Gastrocnemius medialis (tissue), 4 donors: ENCODE measurements at regions not wholly inside any gene's neighbourhood (a gene's known extent, or its start where the extent isn't known, plus 50 kb on each side); places are given as distances from the start of the nearest gene placed in this dataset.

Experiments used
- ATAC-seq, 2 donors: fragments of 150-250 bp; one replicate each; pipeline ENCODE4 v1.9.1; 2016
- DNase-seq, 2 donors: peaks; one replicate each; pipeline ENCODE4 v3.0.0-alpha.2; 2019
- H3K27ac ChIP-seq, 4 donors: fragments of 200-600 bp; sonication (generic); 1 replicate in 1 of 4; 2 replicates in 3 of 4; pipeline ENCODE4 v1.5.1; 2016 to 2018; ENCODE audit warnings: mild to moderate bottlenecking in 2 of 4, moderate library complexity in 1 of 4
- H3K27me3 ChIP-seq, 3 donors: fragments of 200-600 bp; sonication (generic) in 2 of 3; 1 replicate in 1 of 3; 2 replicates in 2 of 3; pipeline versions ENCODE4 v1.5.1 to v1.6.0; 2016 to 2019; ENCODE audit warnings: mild to moderate bottlenecking in 1 of 3, moderate library complexity in 1 of 3
- H3K36me3 ChIP-seq, 2 donors: fragments of 200-600 bp; sonication (generic) in 1 of 2; one replicate each; pipeline ENCODE4 v1.5.1; 2017 to 2018
- H3K4me1 ChIP-seq, 2 donors: fragments of 200-600 bp; sonication (generic) in 1 of 2; one replicate each; pipeline ENCODE4 v1.5.1; 2016 to 2017; ENCODE audit warnings: mild to moderate bottlenecking in 2 of 2
- H3K4me3 ChIP-seq, 4 donors: fragments of 200-600 bp; sonication (generic) in 3 of 4; 1 replicate in 1 of 4; 2 replicates in 3 of 4; pipeline ENCODE4 v1.5.1; 2016 to 2019; ENCODE audit warnings: mild to moderate bottlenecking in 2 of 4
- H3K9me3 ChIP-seq, 3 donors: fragments of 200-600 bp; sonication (generic) in 2 of 3; 1 replicate in 1 of 3; 2 replicates in 2 of 3; pipeline ENCODE4 v1.5.1; 2016 to 2019
- CTCF ChIP-seq, 5 experiments: fragments of 450-650 bp in 3 of 5; fragments of 200-600 bp in 2 of 5; sonication (generic) in 2 of 5; IDR thresholded peaks in 4 of 5; conservative IDR thresholded peaks in 1 of 5; 1 replicate in 4 of 5; 2 replicates in 1 of 5; pipeline ENCODE4 v1.5.1; 2016 to 2019; ENCODE audit warnings: antibody characterized with exemption in 5 of 5, mild to moderate bottlenecking in 3 of 5, moderate library complexity in 3 of 5
- POLR2A ChIP-seq, 2 donors: fragments of 450-650 bp; IDR thresholded peaks; one replicate each; pipeline ENCODE4 v1.6.1; 2017; ENCODE audit warnings: antibody characterized with exemption in 2 of 2, mild to moderate bottlenecking in 2 of 2, moderate library complexity in 2 of 2
- in situ Hi-C, 4 donors: fragments of 200-750 bp; cut with MboI; loops; one replicate each; pipeline versions ENCODE4 v1.15.0 to v1.8.0; 2017; ENCODE audit warnings: low sequenced_read_pairs in 4 of 4
- intact Hi-C: fragments of 100-400 bp; cut with DNase I; formaldehyde crosslinking; loops from one replicate; pipeline ENCODE4 v1.15.1; 2023; ENCODE audit warnings: low total_unique reads

- Histone ChIP-seq H3K27me3 (no peaks in the 10 kb centered on the region), H3K4me1 (no peaks in the 10 kb centered on the region), H3K9me3 (no peaks in the 10 kb centered on the region), H3K27ac (no peak overlapping the region), H3K4me3 (no peak overlapping the region), H3K36me3 (no peaks in the 10 kb centered on the region)
- intact Hi-C loops (no loop called here), in situ Hi-C loops (no loop called here)
- DNase-seq, result no peak
- no peak for ATAC-seq
- TF ChIP-seq CTCF (IDR thresholded peaks at IDR 0.05 in 4 of 5, conservative IDR thresholded peaks at IDR 0.05 in 1 of 5), result no peak
- no peak for TF ChIP-seq POLR2A (IDR thresholded peaks at IDR 0.05)
Observed at GRCh38 chr7:92932450-92932849, 96.1 kb upstream of the CDK6 start.

GRCh38 chr7:92930404-92930803 lies 94.0 kb upstream of the CDK6 start:
- H3K36me3 ChIP-seq, result no peaks in the 10 kb centered on the region
- in situ Hi-C loops, result no loop called here
- no peak for TF ChIP-seq POLR2A (IDR thresholded peaks at IDR 0.05)
- no peak for TF ChIP-seq CTCF (IDR thresholded peaks at IDR 0.05 in 4 of 5, conservative IDR thresholded peaks at IDR 0.05 in 1 of 5)
- no peak for DNase-seq
- no peak overlapping the region for H3K4me3 ChIP-seq
- no peaks in the 10 kb centered on the region for H3K27me3 ChIP-seq
- H3K4me1 ChIP-seq, result no peaks in the 10 kb centered on the region
- no peak overlapping the region for H3K27ac ChIP-seq
- no peaks in the 10 kb centered on the region for H3K9me3 ChIP-seq
- intact Hi-C loops, result no loop called here
- ATAC-seq, result no peak

GRCh38 chr7:92926697-92927044 lies 90.3 kb upstream of the CDK6 start:
- Histone ChIP-seq H3K9me3 (no peaks in the 10 kb centered on the region), H3K36me3 (no peaks in the 10 kb centered on the region), H3K27me3 (no peaks in the 10 kb centered on the region), H3K4me1 (no peaks in the 10 kb centered on the region), H3K27ac (no peak overlapping the region), H3K4me3 (no peak overlapping the region)
- TF ChIP-seq POLR2A (IDR thresholded peaks at IDR 0.05), result no peak
- no peak for TF ChIP-seq CTCF (IDR thresholded peaks at IDR 0.05 in 4 of 5, conservative IDR thresholded peaks at IDR 0.05 in 1 of 5)
- intact Hi-C loops, result no loop called here
- in situ Hi-C loops, result no loop called here
- no peak for ATAC-seq
- DNase-seq, result no peak

GRCh38 chr7:92925876-92926696 lies 89.7 kb upstream of the CDK6 start:
- no peak for ATAC-seq

More at GRCh38 chr7:92925876-92926696, 89.7 kb upstream of the CDK6 start:
- Histone ChIP-seq H3K9me3 (no peaks in the 10 kb centered on the region), H3K4me1 (no peaks in the 10 kb centered on the region), H3K36me3 (no peaks in the 10 kb centered on the region), H3K27me3 (no peaks in the 10 kb centered on the region), H3K27ac (no peak overlapping the region), H3K4me3 (no peak overlapping the region)
- no peak for TF ChIP-seq CTCF (IDR thresholded peaks at IDR 0.05 in 4 of 5, conservative IDR thresholded peaks at IDR 0.05 in 1 of 5)
- no peak for DNase-seq
- intact Hi-C loops (no loop called here), in situ Hi-C loops (no loop called here)
